GM12878 (cell line): ENCODE measurements at regions not wholly inside any gene's neighbourhood (a gene's known extent, or its start where the extent isn't known, plus 50 kb on each side); places are given as distances from the start of the nearest gene placed in this dataset.
A peak's percentile ranks its signal among the peaks of the same experiment; 100 is the strongest.

Experiments used
- ATAC-seq: fragments of 200-7000 bp; cut with Tn5 transposase; 3 replicates; pipeline ENCODE4 v1.9.1; 2020; ENCODE audit warnings: mild to moderate bottlenecking, moderate library complexity
- BruUV-seq: library from RNA; stranded (reverse); fragments of 400-500 nt; replicated peaks from 2 replicates; lab custom pipeline; 2021; lab: Mats Ljungman, UMichigan
- CTCF ChIA-PET: fragments of 300-600 bp; sonication (Branson Sonifier 250); formaldehyde crosslinking; extraction: SDS; loops from one replicate; lab custom pipeline; 2021; ENCODE audit warnings: inconsistent platforms; lab: Yijun Ruan, JAX
- POLR2A ChIA-PET: fragments of 350-600 bp; formaldehyde crosslinking; extraction: SDS; loops from one replicate; lab custom pipeline; 2021; ENCODE audit warnings: inconsistent platforms; lab: Charles Lee
- RAD21 ChIA-PET: fragments of 300-600 bp; sonication (Branson Sonifier 250); formaldehyde crosslinking; loops from one replicate; lab custom pipeline; 2023; ENCODE audit warnings: antibody characterized with exemption; ENCODE audit not compliant: unreplicated experiment; lab: Charles Lee
- SMC1A ChIA-PET: fragments of 300-600 bp; sonication (Branson Sonifier 250); formaldehyde crosslinking; loops from one replicate; lab custom pipeline; 2023; ENCODE audit not compliant: unreplicated experiment, uncharacterized antibody; lab: Charles Lee
- DNase-seq: peaks from one replicate; pipeline ENCODE4 v3.0.0-alpha.2; 2011; ENCODE audit warnings: low read depth, low spot score
- FAIRE-seq: peaks from 3 replicates; lab custom pipeline; 2011; peaks lifted over from hg19 to GRCh38; lab: Jason Lieb, UNC
- H2AFZ ChIP-seq: 2 replicates; pipeline ENCODE4 v1.6.0; 2011; ENCODE audit warnings: low read depth, low read length, control low read depth; ENCODE audit not compliant: control insufficient read depth
- H3K27ac ChIP-seq: 2 replicates; pipeline ENCODE4 v1.5.1; 2011; ENCODE audit warnings: control low read depth; ENCODE audit not compliant: control insufficient read depth, insufficient read depth
- H3K27me3 ChIP-seq, 2 experiments: replicated peaks in 1 of 2; 2 replicates each; pipeline versions ENCODE4 v1.6.0 to v1.6.1; 2011; ENCODE audit warnings: low read length in 1 of 2; ENCODE audit not compliant: control insufficient read depth in 2 of 2, insufficient read depth in 2 of 2
- H3K36me3 ChIP-seq, 2 experiments: 2 replicates each; pipeline ENCODE4 v1.5.1; 2011; ENCODE audit warnings: low read length in 1 of 2; ENCODE audit not compliant: control insufficient read depth in 2 of 2, insufficient read depth in 2 of 2
- H3K4me1 ChIP-seq: 2 replicates; pipeline ENCODE4 v1.6.1; 2011; ENCODE audit warnings: mild to moderate bottlenecking, low read length, moderate library complexity, mixed read lengths; ENCODE audit not compliant: control insufficient read depth, insufficient read depth
- H3K4me2 ChIP-seq: 2 replicates; pipeline ENCODE4 v1.6.0; 2011; ENCODE audit warnings: control low read depth; ENCODE audit not compliant: control insufficient read depth, insufficient read depth
- H3K4me3 ChIP-seq: fragments of 200-600 bp; sonication (generic); 2 replicates; pipeline ENCODE4 v1.5.1; 2016
- H3K79me2 ChIP-seq: 2 replicates; pipeline ENCODE4 v1.6.0; 2011; ENCODE audit warnings: low read length; ENCODE audit not compliant: control insufficient read depth, insufficient read depth
- H3K9ac ChIP-seq: 2 replicates; pipeline ENCODE4 v1.8.0; 2011; ENCODE audit warnings: low read length, control low read depth, mixed read lengths; ENCODE audit not compliant: control insufficient read depth, insufficient read depth
- H3K9me3 ChIP-seq: replicated peaks from 3 replicates; pipeline ENCODE4 v1.5.1; 2011; ENCODE audit warnings: mild to moderate bottlenecking, low read length; ENCODE audit not compliant: control insufficient read depth, insufficient read depth
- H4K20me1 ChIP-seq: 2 replicates; pipeline ENCODE4 v1.6.0; 2011; ENCODE audit not compliant: control insufficient read depth, insufficient read depth
- ATF7 ChIP-seq: fragments of 450-650 bp; IDR thresholded peaks from 2 replicates; pipeline ENCODE4 v1.6.1; 2016; ENCODE audit warnings: low read depth, mild to moderate bottlenecking
- BMI1 ChIP-seq: fragments of 450-650 bp; IDR thresholded peaks from 2 replicates; pipeline ENCODE4 v1.6.1; 2016; ENCODE audit warnings: mild to moderate bottlenecking, moderate library complexity, borderline replicate concordance
- DPF2 ChIP-seq: fragments of 450-650 bp; IDR thresholded peaks from 2 replicates; pipeline ENCODE4 v1.6.1; 2017; ENCODE audit warnings: mild to moderate bottlenecking
- EP300 ChIP-seq, 2 experiments: fragments of 150-350 bp in 1 of 2; IDR thresholded peaks; 2 replicates each; pipeline ENCODE4 v1.6.1; 2011 to 2012; ENCODE audit warnings: low read depth in 2 of 2, low read length in 2 of 2, borderline replicate concordance in 1 of 2, improper control_type of control experiment in 1 of 2, inconsistent platforms in 1 of 2; ENCODE audit not compliant: control insufficient read depth in 1 of 2
- HDAC6 ChIP-seq: fragments of 200-600 bp; sonication (generic); IDR thresholded peaks from one replicate; pipeline ENCODE4 v1.8.0; 2017; ENCODE audit warnings: antibody characterized with exemption; ENCODE audit not compliant: unreplicated experiment
- IKZF2 ChIP-seq, 2 experiments: fragments of 450-650 bp; IDR thresholded peaks; 2 replicates each; pipeline ENCODE4 v1.6.1; 2017; ENCODE audit warnings: mild to moderate bottlenecking in 2 of 2, moderate library complexity in 2 of 2
- IRF4 ChIP-seq: IDR thresholded peaks from 2 replicates; pipeline ENCODE4 v1.6.1; 2011; ENCODE audit warnings: low read depth, low read length
- JUNB ChIP-seq: IDR thresholded peaks from 2 replicates; pipeline ENCODE4 v1.6.1; 2016; ENCODE audit warnings: antibody characterized with exemption, mild to moderate bottlenecking
- MEF2B ChIP-seq: fragments of 450-650 bp; IDR thresholded peaks from 2 replicates; pipeline ENCODE4 v1.6.1; 2018; ENCODE audit warnings: mild to moderate bottlenecking, moderate library complexity; ENCODE audit not compliant: partially characterized antibody, poor library complexity, severe bottlenecking
- NBN ChIP-seq: fragments of 450-650 bp; IDR thresholded peaks from 2 replicates; pipeline ENCODE4 v1.6.1; 2016
- NR2F1 ChIP-seq: fragments of 450-650 bp; conservative IDR thresholded peaks from 2 replicates; pipeline ENCODE4 v1.6.1; 2017; ENCODE audit warnings: mild to moderate bottlenecking
- RAD51 ChIP-seq: fragments of 450-650 bp; IDR thresholded peaks from 2 replicates; pipeline ENCODE4 v1.6.1; 2016; ENCODE audit warnings: moderate library complexity, mild to moderate bottlenecking, inconsistent platforms
- RUNX3 ChIP-seq: IDR thresholded peaks from 2 replicates; pipeline ENCODE4 v1.6.1; 2012; ENCODE audit warnings: low read length, inconsistent platforms
- TARDBP ChIP-seq: IDR thresholded peaks from 2 replicates; pipeline ENCODE4 v1.6.1; 2016; ENCODE audit warnings: borderline replicate concordance
- WGBS: methylation state at CpG from one replicate; pipeline ENCODE4 v1.1.6; 2016; ENCODE audit warnings: low lambda C conversion rate; ENCODE audit not compliant: insufficient replicate concordance, insufficient coverage; ENCODE audit errors: missing lambda C conversion rate; 5-methylcytosine and 5-hydroxymethylcytosine counted together
- in situ Hi-C: fragments of 300-500 bp; cut with MboI; formaldehyde crosslinking; loops from 9 replicates; pipeline ENCODE4 v1.14.3; 2018; ENCODE audit warnings: mixed read lengths
- intact Hi-C: fragments of 100-400 bp; cut with micrococcal nuclease; formaldehyde crosslinking; loops from one replicate; pipeline ENCODE4 v1.14.2; 2022; ENCODE audit not compliant: unreplicated experiment
- TF ChIP-seq, protein P1 (sequence below): IDR thresholded peaks from 2 replicates; pipeline ENCODE4 v1.6.1; 2012; ENCODE audit warnings: improper control_type of control experiment, low read depth, low read length; ENCODE audit not compliant: insufficient replicate concordance
- TF ChIP-seq, protein P2 (sequence below): fragments of 450-650 bp; IDR thresholded peaks from 2 replicates; pipeline ENCODE4 v1.6.1; 2016; ENCODE audit warnings: mild to moderate bottlenecking

DNA sequence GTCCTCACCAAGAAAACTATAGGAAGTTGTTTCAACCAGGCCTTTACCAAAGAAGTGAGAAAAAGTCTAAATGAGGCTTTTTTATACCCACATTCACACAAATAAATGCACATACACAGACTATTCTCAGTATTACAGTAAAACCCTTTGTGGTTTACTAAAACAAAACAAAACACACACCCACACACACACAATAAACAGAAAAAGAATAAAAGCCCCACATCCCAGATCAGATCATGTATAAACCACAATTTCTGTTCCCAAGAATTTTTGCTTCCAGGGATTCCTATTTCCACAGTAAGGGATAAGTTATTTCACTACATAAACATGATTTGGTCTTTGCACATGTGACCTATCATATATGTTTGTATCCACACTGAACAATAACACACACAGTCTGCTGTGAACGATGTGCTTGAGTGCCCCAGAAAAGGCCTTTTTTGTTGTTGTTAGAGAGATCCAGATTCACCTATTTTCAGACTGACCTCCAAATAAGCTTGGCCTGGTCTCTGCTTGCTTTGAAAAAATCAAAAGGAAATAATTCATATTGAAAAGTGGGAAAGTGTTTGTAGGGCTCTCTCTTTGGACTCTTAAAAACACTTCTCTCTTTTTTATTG lies 283.4 kb upstream of the ATP11B start:
- no peak overlapping the region for H3K9ac ChIP-seq
- intact Hi-C loops (no loop called here), in situ Hi-C loops (no loop called here)
- H3K36me3 ChIP-seq: no peaks in the 10 kb centered on the region
- H3K27me3 ChIP-seq: no peaks in the 10 kb centered on the region; a peak in 1 of 4 replicates
- no peak overlapping the region for H3K4me3 ChIP-seq
- RAD21 ChIA-PET: no interaction called here
- H3K79me2 ChIP-seq: no peaks in the 10 kb centered on the region
- no TSS peak for BruUV-seq
- no peak for DNase-seq
- H3K9me3 ChIP-seq: no peaks in the 10 kb centered on the region
- POLR2A ChIA-PET: interaction anchor here (1.7 kb wide), 1 partner anchor 10 kb away, joined by 3 read pairs; no protein-coding TSS in a partner anchor
- CTCF ChIA-PET: interaction anchor here (1.1 to 1.3 kb wide), 2 partner anchors 32 to 53 kb away, joined by 3 to 4 read pairs; no protein-coding TSS in a partner anchor
- 4% methylated on average over 1 of the region's 1 CpG for WGBS
- no peak for FAIRE-seq
- no peak overlapping the region for H3K27ac ChIP-seq
- H3K4me1 ChIP-seq: no peaks in the 10 kb centered on the region
- ATAC-seq: peak; percentile 52
- no peak overlapping the region for H2AFZ ChIP-seq
- SMC1A ChIA-PET: interaction anchor here (0.6 to 13.0 kb wide), 2 partner anchors 12 to 91 kb away, joined by 3 to 95 read pairs; no protein-coding TSS in a partner anchor
- no peaks in the 10 kb centered on the region for H4K20me1 ChIP-seq
- H3K4me2 ChIP-seq: no peak overlapping the region
- TF ChIP-seq EP300 (IDR thresholded peaks at IDR 0.05; ENCODE audit: borderline replicate concordance in 1 of 2, control insufficient read depth in 1 of 2, low read depth in 2 of 2, low read length in 2 of 2) (peak in 1 of 2 experiments; percentile 49; a peak in 2 of 4 replicates), IKZF2 (IDR thresholded peaks at IDR 0.05) (peak; percentile 75 to 76), MEF2B (peak; percentile 61), TARDBP (no peak), IRF4 (no peak), JUNB (0 out of 2 replicates have a peak, but pooled peaks have one; percentile 9), HDAC6 (no peak), RUNX3 (peak; percentile 77), RAD51 (peak; percentile 32; the same call in 1 of the 2 replicates), BMI1 (peak; percentile 45; the same call in 1 of the 2 replicates), ATF7 (peak; percentile 43), DPF2 (0 out of 2 replicates have a peak, but pooled peaks have one; percentile 22), NR2F1 (0 out of 2 replicates have a peak, but pooled peaks have one; percentile 13), NBN (peak; percentile 39; the same call in 1 of the 2 replicates)
- TF ChIP-seq, protein P1, sequence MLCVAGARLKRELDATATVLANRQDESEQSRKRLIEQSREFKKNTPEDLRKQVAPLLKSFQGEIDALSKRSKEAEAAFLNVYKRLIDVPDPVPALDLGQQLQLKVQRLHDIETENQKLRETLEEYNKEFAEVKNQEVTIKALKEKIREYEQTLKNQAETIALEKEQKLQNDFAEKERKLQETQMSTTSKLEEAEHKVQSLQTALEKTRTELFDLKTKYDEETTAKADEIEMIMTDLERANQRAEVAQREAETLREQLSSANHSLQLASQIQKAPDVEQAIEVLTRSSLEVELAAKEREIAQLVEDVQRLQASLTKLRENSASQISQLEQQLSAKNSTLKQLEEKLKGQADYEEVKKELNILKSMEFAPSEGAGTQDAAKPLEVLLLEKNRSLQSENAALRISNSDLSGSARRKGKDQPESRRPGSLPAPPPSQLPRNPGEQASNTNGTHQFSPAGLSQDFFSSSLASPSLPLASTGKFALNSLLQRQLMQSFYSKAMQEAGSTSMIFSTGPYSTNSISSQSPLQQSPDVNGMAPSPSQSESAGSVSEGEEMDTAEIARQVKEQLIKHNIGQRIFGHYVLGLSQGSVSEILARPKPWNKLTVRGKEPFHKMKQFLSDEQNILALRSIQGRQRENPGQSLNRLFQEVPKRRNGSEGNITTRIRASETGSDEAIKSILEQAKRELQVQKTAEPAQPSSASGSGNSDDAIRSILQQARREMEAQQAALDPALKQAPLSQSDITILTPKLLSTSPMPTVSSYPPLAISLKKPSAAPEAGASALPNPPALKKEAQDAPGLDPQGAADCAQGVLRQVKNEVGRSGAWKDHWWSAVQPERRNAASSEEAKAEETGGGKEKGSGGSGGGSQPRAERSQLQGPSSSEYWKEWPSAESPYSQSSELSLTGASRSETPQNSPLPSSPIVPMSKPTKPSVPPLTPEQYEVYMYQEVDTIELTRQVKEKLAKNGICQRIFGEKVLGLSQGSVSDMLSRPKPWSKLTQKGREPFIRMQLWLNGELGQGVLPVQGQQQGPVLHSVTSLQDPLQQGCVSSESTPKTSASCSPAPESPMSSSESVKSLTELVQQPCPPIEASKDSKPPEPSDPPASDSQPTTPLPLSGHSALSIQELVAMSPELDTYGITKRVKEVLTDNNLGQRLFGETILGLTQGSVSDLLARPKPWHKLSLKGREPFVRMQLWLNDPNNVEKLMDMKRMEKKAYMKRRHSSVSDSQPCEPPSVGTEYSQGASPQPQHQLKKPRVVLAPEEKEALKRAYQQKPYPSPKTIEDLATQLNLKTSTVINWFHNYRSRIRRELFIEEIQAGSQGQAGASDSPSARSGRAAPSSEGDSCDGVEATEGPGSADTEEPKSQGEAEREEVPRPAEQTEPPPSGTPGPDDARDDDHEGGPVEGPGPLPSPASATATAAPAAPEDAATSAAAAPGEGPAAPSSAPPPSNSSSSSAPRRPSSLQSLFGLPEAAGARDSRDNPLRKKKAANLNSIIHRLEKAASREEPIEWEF: peak; percentile 24
- TF ChIP-seq, protein P2, sequence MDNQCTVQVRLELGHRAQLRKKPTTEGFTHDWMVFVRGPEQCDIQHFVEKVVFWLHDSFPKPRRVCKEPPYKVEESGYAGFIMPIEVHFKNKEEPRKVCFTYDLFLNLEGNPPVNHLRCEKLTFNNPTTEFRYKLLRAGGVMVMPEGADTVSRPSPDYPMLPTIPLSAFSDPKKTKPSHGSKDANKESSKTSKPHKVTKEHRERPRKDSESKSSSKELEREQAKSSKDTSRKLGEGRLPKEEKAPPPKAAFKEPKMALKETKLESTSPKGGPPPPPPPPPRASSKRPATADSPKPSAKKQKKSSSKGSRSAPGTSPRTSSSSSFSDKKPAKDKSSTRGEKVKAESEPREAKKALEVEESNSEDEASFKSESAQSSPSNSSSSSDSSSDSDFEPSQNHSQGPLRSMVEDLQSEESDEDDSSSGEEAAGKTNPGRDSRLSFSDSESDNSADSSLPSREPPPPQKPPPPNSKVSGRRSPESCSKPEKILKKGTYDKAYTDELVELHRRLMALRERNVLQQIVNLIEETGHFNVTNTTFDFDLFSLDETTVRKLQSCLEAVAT: 0 out of 2 replicates have a peak, but pooled peaks have one; percentile 47
